Breast epithelium (tissue), 3 donors: ENCODE measurements at regions not wholly inside any gene's neighbourhood (a gene's known extent, or its start where the extent isn't known, plus 50 kb on each side); places are given as distances from the start of the nearest gene placed in this dataset.

Experiments
- CTCF ChIP-seq, 3 donors: fragments of 450-650 bp; IDR thresholded peaks; one replicate each; pipeline ENCODE4 v1.5.1; 2016 to 2017; ENCODE audit warnings: antibody characterized with exemption in 3 of 3, mild to moderate bottlenecking in 3 of 3, moderate library complexity in 3 of 3
- POLR2A ChIP-seq: fragments of 450-650 bp; IDR thresholded peaks from one replicate; pipeline ENCODE4 v1.6.1; 2016; ENCODE audit warnings: antibody characterized with exemption, mild to moderate bottlenecking, moderate library complexity
- POLR2AphosphoS5 ChIP-seq, 3 donors: sonication (generic); formaldehyde crosslinking; IDR thresholded peaks; one replicate each; pipeline ENCODE4 v1.6.1; 2017; ENCODE audit warnings: antibody characterized with exemption in 3 of 3

- TF ChIP-seq CTCF (IDR thresholded peaks at IDR 0.05): no peak
- no peak for TF ChIP-seq POLR2AphosphoS5 (IDR thresholded peaks at IDR 0.05)
- TF ChIP-seq POLR2A: no peak
Measured at GRCh38 chr2:236932831-236933361, 152.8 kb upstream of the COPS8 start.
